IPS-NIHi7 (cell line): ENCODE measurements at regions not wholly inside any gene's neighbourhood (a gene's known extent, or its start where the extent isn't known, plus 50 kb on each side); places are given as distances from the start of the nearest gene placed in this dataset.

Source experiments
- DNase-seq: peaks from one replicate; pipeline ENCODE4 v3.0.0; 2012; ENCODE audit warnings: mixed read lengths; ENCODE audit errors: extremely low spot score

DNA sequence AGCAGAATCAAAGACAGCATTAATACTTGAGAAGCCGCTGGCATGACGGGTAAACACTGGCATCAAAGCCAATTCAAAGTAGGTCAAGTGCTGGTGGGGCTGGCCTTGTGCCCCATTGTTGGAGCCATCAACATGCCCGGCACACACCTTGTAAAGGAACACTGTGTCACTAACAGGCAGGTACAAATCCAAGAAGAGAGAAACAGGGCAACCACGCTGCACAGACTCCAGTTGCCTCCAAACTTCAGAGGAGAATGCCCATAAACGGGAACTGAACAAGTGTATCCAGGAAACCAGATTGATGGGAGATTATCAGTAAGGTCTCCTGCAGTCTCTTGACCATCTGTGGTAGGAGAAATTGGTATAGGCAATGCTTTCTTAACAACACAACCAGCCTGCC, 127.0 kb upstream of the STXBP5 start:
- no peak for DNase-seq

DNA sequence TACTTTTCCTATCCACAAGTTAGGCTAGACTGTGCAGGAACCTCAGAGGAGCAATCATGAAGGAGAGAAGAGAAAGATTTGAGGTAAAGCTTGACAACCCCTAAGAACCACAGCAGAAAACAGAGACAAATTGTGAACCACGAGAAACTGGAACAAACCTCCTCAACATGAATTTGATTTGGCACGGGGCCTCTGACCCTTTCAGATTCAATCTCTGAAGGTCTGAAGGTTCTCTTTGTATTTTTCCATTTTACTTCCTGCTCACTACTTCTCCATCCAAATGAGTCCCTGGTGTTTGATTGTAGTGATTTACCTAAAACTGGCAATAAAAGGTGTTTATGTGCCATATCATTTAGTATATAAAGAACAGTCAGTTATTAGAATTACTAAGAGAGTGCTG, 126.1 kb upstream of the STXBP5 start:
- DNase-seq = no peak

- no peak for DNase-seq
Observed at GRCh38 chr6:147078602-147079001, 125.6 kb upstream of the STXBP5 start.

- no peak for DNase-seq
Observed at GRCh38 chr6:147080225-147080624, 124.0 kb upstream of the STXBP5 start.

- no peak for DNase-seq
Observed at GRCh38 chr6:147081076-147081609, 123.1 kb upstream of the STXBP5 start.

DNA sequence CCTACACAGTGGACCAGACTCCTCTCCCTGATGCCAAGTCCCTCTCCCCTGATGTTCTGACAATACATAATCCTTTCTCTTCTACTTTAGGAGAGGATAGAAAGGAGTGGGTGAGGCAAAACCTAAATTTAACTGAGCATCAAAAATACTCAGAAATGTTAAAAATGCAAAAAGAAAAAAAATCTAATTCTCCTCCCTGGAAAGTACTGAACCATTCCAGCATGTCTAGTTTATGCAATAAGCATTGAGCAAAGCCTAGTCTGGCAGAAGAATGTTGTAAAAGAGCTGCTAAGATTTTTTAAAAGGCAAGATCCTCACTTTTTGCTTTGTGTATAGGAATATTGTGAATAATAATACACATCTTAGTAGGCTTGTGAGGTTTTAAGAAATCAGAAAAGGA, 116.6 kb upstream of the STXBP5 start:
- no peak for DNase-seq

DNA sequence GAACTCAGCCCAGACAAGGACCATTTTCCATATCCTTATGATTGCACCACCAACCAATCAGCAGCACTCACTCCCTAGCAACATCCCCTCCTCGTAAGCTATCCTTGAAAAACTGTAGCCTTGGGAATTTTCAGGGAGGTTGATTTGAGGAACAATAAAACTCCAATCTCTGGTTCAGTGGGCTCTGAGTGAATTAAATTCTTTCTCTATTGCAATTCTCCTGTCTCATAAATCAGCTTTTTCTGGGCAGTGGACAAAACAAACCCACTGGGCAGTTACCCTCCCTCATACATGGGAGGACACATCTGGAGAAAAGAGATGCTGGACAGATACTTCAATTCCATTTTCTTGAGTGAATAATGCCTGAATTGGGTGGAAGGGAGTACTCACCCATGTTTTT, 115.4 kb upstream of the STXBP5 start:
- no peak for DNase-seq

DNA sequence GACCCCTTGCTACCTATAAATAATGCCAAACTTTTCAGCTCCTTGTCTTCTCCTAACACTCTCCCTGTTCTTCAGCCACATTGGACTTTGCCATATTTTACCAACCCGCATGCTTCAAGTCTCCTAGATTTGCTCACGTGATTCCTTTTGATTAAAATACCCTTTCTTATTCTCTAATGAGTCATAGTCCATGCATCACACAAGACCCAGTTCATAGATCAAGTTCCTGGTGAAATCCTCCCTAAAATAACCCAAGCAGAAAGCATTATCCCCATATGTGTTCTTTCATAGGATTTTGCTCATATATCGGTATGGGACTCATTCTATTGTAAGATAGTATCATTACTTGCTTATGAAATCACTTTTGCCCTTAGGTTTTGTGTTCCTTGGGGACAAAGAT, 108.9 kb upstream of the STXBP5 start:
- no peak for DNase-seq

GRCh38 chr6:147099974-147100373, 104.2 kb upstream of the STXBP5 start:
- DNase-seq = no peak

DNA sequence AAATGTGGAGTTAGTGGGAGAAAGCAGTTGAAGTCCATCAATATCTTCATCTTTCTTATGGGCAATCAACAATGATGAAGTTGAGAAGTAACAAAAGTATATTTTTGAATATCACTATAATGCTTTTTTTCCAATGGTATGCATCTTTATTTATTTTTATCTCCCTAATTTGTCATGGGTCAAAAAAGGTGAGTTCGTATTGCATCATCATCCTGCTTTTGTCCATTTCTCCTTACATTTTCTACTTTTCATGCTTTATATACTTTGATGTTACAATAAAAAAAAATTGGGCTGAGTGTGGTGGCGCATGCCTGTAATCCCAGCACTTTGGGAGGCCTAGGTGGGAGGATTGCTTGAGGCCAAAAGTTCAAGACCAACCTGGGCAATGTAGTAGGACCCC, 101.2 kb upstream of the STXBP5 start:
- DNase-seq = no peak

GRCh38 chr6:147103694-147104093, 100.5 kb upstream of the STXBP5 start:
- DNase-seq = no peak

GRCh38 chr6:147105786-147106185, 98.4 kb upstream of the STXBP5 start:
- DNase-seq = no peak

GRCh38 chr6:147106759-147107401, 97.3 kb upstream of the STXBP5 start:
- DNase-seq = no peak

DNA sequence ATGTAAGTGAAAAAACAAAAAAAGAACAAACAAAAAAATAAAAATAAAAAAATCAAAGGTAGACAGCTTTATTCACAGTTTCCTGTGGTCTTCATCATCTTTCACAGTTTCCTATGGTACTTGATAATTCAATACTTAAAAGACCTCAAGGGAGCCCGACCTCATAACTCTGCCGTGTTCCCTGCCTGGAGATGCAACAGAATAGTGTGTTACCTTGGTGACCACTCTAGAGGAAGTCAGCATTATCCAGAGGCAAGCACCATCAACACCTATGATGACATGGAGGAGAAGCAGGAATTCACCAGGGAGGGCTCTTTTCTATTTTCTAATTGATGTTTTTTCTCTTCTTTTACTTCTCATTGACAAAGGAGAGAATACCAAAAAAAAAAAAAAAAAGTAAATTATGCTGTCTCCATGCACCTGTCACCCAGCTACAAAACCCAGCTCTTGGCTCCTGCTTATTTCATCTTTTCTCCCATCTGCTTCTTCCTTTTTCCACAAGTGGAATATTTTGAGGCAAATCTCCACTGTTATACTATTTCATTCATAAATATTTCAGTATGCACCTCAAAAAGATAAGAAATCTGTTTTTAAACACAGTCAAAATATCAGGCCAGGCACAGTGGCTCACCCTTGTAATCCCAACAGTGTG, 95.8 kb upstream of the STXBP5 start:
- DNase-seq = no peak

DNA sequence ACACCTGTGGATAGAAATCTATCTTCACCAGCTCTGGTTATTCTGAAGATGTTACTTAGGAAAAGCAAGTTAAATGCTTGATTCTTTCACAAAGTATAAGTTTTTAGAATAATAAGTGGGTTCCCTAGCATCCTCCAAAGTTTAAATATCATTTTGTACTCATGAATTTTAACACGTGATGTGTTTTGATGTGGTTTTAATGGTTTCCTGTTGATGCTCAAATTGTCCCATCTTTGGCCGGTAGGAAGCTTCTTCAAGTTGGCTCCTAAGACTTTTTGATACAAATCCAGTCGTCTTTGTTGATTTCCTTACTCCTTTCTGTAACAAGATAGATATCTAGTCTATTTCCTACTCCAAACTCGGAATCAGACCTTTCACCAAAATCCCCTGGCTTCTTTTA, 94.5 kb upstream of the STXBP5 start:
- no peak for DNase-seq

DNA sequence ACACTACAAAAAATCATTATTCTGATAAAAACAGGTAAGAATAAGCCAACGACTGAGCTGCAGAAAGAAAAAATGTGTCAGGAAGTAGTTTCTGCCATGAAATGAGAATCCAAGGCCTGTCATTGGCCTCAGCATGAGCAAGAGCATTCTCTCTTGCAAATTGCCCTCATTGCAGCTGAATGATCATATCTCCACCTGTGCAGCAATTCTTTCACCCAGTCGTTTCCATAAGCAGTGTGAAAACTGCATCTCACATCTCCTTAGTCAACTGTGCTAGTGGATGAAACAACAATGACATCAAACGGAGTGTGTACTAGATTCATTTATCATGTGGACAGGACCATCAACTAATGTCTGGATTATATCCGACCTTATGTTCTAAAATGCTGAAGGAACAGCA, 88.2 kb upstream of the STXBP5 start:
- DNase-seq = no peak

GRCh38 chr6:147117011-147117410, 87.2 kb upstream of the STXBP5 start:
- DNase-seq = no peak

GRCh38 chr6:147117580-147117979, 86.6 kb upstream of the STXBP5 start:
- no peak for DNase-seq

DNA sequence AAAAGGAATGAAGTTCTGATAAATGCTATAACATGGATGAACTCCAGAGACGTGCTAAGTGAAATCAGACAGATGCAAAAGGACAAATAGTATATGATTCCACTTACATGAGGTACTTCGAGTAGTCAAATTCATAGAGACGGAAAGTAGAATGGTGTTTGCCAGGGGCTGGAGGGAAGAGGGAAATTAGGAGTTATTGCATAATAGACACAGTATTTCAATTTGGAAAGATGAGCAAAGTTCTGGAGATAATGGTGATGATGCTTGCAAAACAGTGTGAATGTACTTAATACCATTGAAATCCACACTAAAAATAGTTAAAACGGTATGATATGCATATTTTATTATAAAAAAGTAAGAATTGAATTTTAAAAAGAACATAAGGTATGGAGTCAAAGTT, 84.9 kb upstream of the STXBP5 start:
- no peak for DNase-seq

GRCh38 chr6:147122823-147123222, 81.4 kb upstream of the STXBP5 start:
- DNase-seq = no peak

DNA sequence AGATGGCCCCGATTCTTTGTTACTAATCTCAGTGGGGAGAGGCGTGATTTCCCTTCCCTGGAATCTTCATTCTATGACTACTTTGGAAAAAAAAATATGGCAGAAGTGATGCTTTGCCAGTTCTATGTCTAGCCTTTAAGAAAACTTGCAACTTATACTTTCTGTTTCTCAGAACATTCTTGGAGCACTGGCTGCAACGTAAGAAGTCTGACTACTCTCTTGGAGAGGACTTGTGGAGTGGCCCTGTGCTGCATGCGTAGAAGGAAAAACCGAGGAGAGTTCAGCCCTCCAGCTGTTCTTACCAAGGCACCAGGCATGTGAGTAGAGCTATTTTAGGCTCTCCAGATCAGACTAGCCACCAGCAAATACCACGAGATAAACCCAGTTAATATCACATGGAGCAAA, 77.6 kb upstream of the STXBP5 start:
- DNase-seq = peak; percentile 14

GRCh38 chr6:147127587-147127986, 76.6 kb upstream of the STXBP5 start:
- no peak for DNase-seq

DNA sequence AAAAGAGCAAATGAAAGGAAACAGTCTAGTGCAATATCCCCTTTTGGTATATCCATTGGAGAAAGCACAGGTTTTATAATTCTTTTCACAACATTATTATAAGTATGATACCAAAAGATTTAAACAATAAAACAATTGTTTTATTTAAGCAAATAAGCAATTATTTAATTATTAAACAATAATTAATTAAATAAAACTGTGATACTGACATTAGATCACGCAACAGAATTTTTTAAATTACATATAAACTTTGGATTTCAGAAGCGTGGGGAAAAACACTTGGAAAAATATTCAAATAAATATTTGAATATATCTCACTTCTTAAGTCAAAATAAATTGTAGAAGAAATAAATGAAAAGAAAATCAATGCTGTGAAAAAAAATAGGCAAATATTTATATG, 76.2 kb upstream of the STXBP5 start:
- no peak for DNase-seq
